Upper lobe of left lung (tissue), 6 donors: ENCODE measurements at regions not wholly inside any gene's neighbourhood (a gene's known extent, or its start where the extent isn't known, plus 50 kb on each side); places are given as distances from the start of the nearest gene placed in this dataset.

Source experiments
- ATAC-seq, 2 donors: fragments of 200-7000 bp; cut with Tn5 transposase; one replicate each; pipeline ENCODE4 v1.9.1; 2022; ENCODE audit warnings: mild to moderate bottlenecking in 2 of 2, moderate library complexity in 2 of 2; ENCODE audit not compliant: low FRiP score in 2 of 2
- DNase-seq, 2 donors: peaks; one replicate each; pipeline ENCODE4 v3.0.0-alpha.2; 2019 to 2020
- H3K27ac ChIP-seq, 4 donors: fragments of 200-600 bp; sonication (generic); one replicate each; pipeline ENCODE4 v1.5.1; 2016 to 2019
- H3K27me3 ChIP-seq, 4 donors: fragments of 200-600 bp; sonication (generic); one replicate each; pipeline ENCODE4 v1.5.1; 2017 to 2019
- H3K36me3 ChIP-seq, 4 donors: fragments of 200-600 bp; sonication (generic); one replicate each; pipeline ENCODE4 v1.5.1; 2016 to 2019
- H3K4me1 ChIP-seq, 4 donors: fragments of 200-600 bp; sonication (generic); one replicate each; pipeline ENCODE4 v1.5.1; 2018 to 2019
- H3K4me3 ChIP-seq, 4 donors: fragments of 200-600 bp; sonication (generic); one replicate each; pipeline ENCODE4 v1.5.1; 2017 to 2019; ENCODE audit warnings: mild to moderate bottlenecking in 2 of 4, moderate library complexity in 1 of 4
- H3K9me3 ChIP-seq, 4 donors: fragments of 200-600 bp; sonication (generic); one replicate each; pipeline ENCODE4 v1.5.1; 2018 to 2019
- EP300 ChIP-seq, 4 donors: sonication (generic); formaldehyde crosslinking; IDR thresholded peaks; one replicate each; pipeline ENCODE4 v1.5.1; 2017; ENCODE audit warnings: antibody characterized with exemption in 4 of 4, control low read depth in 2 of 4
- POLR2A ChIP-seq, 4 donors: fragments of 450-650 bp; IDR thresholded peaks; one replicate each; pipeline ENCODE4 v1.5.1; 2016 to 2017; ENCODE audit warnings: antibody characterized with exemption in 4 of 4, mild to moderate bottlenecking in 2 of 4
- POLR2AphosphoS5 ChIP-seq, 2 donors: sonication (generic); formaldehyde crosslinking; IDR thresholded peaks; one replicate each; pipeline ENCODE4 v1.5.1; 2017; ENCODE audit warnings: antibody characterized with exemption in 2 of 2
- WGBS, 2 donors: methylation state at CpG; one replicate each; pipeline ENCODE4 v1.1.5; 2017 to 2018; 5-methylcytosine and 5-hydroxymethylcytosine counted together
- small RNA-seq, 4 donors: library from RNA; depleted of rRNA; stranded (forward); fragments of <200 nt; gene quantifications; one replicate each; pipeline ENCODE3, GENCODE V24; 2016
- TF ChIP-seq, protein P1 (sequence below), 6 experiments: fragments of 450-650 bp in 4 of 6; fragments of 200-600 bp in 2 of 6; sonication (generic) in 2 of 6; IDR thresholded peaks; one replicate each; pipeline ENCODE4 v1.5.1; 2016 to 2019; ENCODE audit warnings: antibody characterized with exemption in 6 of 6
- donor health status: DM: no; HTN: no; CAD: no; lungs with moderate emphysema.
- donor health status: DM: no; HTN: yes; CAD: no; lungs with severe emphysema.

DNA sequence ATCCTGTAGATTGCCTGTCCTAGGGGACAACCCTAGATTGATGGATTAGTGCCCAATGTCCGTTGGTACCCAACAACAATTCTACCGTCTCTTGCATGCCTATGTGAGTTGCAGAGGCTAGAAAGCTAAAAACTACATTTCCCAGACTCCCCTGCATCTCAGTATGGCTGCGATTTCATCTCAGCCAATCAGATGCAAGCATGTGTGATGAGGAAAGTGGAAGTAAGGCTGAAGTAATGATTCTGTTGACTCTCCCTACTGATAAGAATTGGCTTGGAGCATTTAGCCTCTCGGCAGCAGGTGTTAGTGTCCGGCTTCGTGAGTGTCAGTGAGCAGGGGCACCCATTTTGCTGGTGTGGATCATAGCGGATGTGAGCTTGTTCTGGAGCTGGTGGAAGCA lies 171.9 kb downstream of the FGFR2 start:
- H3K27me3 ChIP-seq: no peaks in the 10 kb centered on the region
- no peak overlapping the region for H3K4me3 ChIP-seq
- ATAC-seq (no peak), DNase-seq (no peak)
- no peaks in the 10 kb centered on the region for H3K36me3 ChIP-seq
- H3K4me1 ChIP-seq: no peaks in the 10 kb centered on the region
- 81 to 84% methylated on average over 7 of the region's 7 CpGs for WGBS, 2 donors
- H3K9me3 ChIP-seq: no peaks in the 10 kb centered on the region
- TF ChIP-seq EP300 (IDR thresholded peaks at IDR 0.05): no peak
- no peak for TF ChIP-seq POLR2AphosphoS5 (IDR thresholded peaks at IDR 0.05)
- TF ChIP-seq, protein P1, sequence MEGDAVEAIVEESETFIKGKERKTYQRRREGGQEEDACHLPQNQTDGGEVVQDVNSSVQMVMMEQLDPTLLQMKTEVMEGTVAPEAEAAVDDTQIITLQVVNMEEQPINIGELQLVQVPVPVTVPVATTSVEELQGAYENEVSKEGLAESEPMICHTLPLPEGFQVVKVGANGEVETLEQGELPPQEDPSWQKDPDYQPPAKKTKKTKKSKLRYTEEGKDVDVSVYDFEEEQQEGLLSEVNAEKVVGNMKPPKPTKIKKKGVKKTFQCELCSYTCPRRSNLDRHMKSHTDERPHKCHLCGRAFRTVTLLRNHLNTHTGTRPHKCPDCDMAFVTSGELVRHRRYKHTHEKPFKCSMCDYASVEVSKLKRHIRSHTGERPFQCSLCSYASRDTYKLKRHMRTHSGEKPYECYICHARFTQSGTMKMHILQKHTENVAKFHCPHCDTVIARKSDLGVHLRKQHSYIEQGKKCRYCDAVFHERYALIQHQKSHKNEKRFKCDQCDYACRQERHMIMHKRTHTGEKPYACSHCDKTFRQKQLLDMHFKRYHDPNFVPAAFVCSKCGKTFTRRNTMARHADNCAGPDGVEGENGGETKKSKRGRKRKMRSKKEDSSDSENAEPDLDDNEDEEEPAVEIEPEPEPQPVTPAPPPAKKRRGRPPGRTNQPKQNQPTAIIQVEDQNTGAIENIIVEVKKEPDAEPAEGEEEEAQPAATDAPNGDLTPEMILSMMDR (IDR thresholded peaks at IDR 0.05): no peak
- no peak for TF ChIP-seq POLR2A (IDR thresholded peaks at IDR 0.05)
- no peak overlapping the region for H3K27ac ChIP-seq

Small RNA genes in the stretch of these regions (small RNA-seq; reads per million reads assigned to genes)
- 0 reads per million in 4 donors for gene RN7SKP167
